Stimulated activated CD4-positive, alpha-beta T cell treated with anti-CD3 and anti-CD28 coated beads, Interleukin-4, amount 100 ng/mL, for 48 hours (primary cell): ENCODE measurements at regions not wholly inside any gene's neighbourhood (a gene's known extent, or its start where the extent isn't known, plus 50 kb on each side); places are given as distances from the start of the nearest gene placed in this dataset.

Experiments
- DNase-seq, 2 donors: peaks; one replicate each; pipeline ENCODE4 v3.0.0-alpha.2; 2020; ENCODE audit warnings: low read depth in 2 of 2

- no peak for DNase-seq
These were observed 68.7 kb upstream of the KLF6 start for GRCh38 chr10:3853547-3854303.

GRCh38 chr10:3853016-3853415 is 68.0 kb upstream of the KLF6 start:
- no peak for DNase-seq

GRCh38 chr10:3852147-3852904 is 67.3 kb upstream of the KLF6 start:
- DNase-seq = peak in 1 of 2 donors; percentile 67

- DNase-seq = no peak
These were observed 66.3 kb upstream of the KLF6 start for GRCh38 chr10:3850999-3851937.

GRCh38 chr10:3848775-3849635 is 64.0 kb upstream of the KLF6 start:
- no peak for DNase-seq

GRCh38 chr10:3848005-3848774 is 63.2 kb upstream of the KLF6 start:
- DNase-seq = no peak

- no peak for DNase-seq
These were observed 61.7 kb upstream of the KLF6 start for GRCh38 chr10:3846736-3847135.

- DNase-seq = no peak
These were observed 59.5 kb upstream of the KLF6 start for GRCh38 chr10:3844491-3845025.

- DNase-seq = no peak
These were observed 53.7 kb upstream of the KLF6 start for GRCh38 chr10:3838460-3839437.

GRCh38 chr10:3837647-3838459 is 52.8 kb upstream of the KLF6 start:
- DNase-seq = no peak

GRCh38 chr10:3836222-3836820 is 51.3 kb upstream of the KLF6 start:
- DNase-seq = no peak

GRCh38 chr10:3835770-3836169 is 50.8 kb upstream of the KLF6 start:
- no peak for DNase-seq

GRCh38 chr10:3834947-3835346 is 49.9 kb upstream of the KLF6 start:
- no peak for DNase-seq
